Activated CD8-positive, alpha-beta memory T cell treated with anti-CD3 and anti-CD28 coated beads, Interleukin-2, amount 50 U/mL, for 24 hours (primary cell): ENCODE measurements at regions not wholly inside any gene's neighbourhood (a gene's known extent, or its start where the extent isn't known, plus 50 kb on each side); places are given as distances from the start of the nearest gene placed in this dataset.

Experiments used
- DNase-seq: peaks from one replicate; pipeline ENCODE4 v3.0.0-alpha.2; 2020; ENCODE audit errors: extremely low read depth

DNA sequence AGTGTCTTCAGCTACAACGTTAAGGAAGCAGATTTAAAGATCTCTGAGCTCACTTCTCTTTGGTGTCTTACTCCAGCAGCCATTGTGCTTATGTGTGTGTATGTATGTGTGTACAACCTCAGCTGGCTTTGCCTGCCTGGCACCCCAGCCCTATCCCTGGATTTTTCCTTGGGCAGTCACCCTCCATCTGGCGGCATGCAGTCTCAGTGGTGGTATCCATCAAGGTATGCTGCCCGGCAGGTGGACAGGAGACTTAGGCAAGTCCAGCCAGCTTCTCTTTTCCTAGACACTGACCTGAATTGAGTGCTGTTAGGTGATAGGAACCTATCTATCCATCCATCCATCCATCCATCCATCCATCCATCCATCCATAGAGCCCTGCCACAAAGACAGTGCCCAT lies 280.8 kb upstream of the CCL2 start:
- DNase-seq, result no peak

DNA sequence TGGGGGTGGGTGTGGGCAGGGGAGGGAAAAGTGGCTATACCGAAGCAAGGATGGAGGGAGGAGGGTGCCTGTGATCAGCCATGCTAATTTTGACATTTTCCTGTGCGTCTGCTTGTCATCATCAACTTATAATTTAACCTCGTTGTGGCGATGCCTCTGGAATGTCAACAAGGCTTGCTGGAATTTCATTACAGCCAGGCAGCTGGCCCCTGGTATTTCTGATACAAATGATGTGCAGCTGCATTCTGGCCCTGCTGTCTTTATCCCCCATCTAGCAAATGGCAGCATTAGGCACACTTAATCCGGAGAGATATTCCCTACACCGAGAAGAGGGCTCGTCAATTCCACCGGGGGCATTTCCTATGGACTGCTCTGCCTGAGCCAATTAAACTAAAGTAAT lies 278.3 kb upstream of the CCL2 start:
- DNase-seq, result no peak

DNA sequence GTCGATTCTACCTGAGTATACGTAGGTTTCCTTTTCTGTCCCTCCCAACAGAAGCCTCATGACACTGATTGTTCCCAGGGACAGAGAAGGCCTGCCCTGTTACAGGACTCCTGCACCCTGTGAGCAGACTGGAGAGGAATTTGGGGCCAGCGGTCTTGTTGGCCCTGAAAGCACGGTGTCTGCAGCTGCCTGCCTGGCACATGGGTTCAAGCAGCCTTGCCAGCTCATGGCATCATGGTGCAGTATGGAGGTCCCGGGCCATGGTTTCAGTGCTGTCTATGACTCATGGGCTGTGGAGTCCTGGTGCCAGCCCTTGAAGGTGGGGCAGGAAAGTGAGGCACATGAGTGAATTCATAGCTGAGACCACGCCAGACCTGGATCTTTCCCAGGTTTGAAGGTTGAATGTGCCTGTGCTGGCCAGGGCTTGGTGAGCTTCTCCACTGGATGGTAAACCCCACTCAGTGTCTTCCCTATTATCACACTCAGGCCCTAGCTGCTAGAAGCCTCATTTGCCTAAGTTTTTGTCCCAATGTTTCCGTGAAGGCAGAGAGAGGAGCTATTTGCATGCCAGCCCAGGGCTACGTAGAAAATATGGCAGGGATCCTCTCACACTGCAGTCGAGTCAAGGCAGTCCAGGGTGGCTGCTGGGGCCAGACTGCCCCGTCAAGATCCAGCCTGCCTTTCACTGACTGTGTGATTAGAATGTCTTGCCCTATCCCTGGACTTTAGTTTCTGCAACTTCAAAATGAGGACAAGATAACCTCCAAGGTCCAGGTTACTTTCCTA lies 277.2 kb upstream of the CCL2 start:
- DNase-seq, result no peak

DNA sequence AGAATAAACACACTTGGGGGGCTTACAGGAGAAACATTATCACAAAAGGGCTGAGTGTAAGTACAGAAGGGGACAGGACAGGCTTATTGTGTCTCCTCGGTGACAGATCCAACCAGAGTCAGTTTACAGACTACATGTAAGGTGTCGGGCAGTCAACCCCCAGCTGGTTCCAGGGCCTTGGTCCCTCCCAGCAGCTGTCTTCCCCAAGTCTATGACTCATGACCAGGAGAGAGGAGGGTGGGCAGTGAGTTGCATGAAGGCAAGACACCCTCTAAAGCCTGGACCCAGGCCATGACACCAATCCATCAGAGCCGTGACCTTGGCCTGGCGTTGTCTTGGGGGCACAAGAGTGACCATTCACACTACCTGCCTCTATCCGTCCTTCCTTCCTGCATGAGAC lies 276.2 kb upstream of the CCL2 start:
- DNase-seq, result no peak

DNA sequence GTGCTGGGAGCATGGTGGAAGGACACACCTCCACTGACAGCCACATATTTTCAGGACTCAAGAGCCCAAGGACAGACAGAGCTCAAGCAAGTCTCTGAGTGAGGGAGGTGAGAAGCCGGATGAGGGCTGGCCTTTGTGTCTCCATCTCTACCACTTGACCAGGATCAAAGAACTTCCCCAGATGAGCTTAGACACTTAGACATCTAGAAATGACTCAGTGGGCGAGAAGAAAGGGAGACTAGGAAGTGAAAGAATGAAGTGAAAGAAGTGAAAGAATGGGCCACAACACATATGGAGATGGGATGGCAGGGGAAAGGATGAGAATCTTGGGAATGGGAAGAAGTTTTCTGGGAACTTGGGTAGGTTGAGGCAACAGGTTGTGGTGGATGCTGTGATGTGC lies 274.9 kb upstream of the CCL2 start:
- DNase-seq, result no peak

DNA sequence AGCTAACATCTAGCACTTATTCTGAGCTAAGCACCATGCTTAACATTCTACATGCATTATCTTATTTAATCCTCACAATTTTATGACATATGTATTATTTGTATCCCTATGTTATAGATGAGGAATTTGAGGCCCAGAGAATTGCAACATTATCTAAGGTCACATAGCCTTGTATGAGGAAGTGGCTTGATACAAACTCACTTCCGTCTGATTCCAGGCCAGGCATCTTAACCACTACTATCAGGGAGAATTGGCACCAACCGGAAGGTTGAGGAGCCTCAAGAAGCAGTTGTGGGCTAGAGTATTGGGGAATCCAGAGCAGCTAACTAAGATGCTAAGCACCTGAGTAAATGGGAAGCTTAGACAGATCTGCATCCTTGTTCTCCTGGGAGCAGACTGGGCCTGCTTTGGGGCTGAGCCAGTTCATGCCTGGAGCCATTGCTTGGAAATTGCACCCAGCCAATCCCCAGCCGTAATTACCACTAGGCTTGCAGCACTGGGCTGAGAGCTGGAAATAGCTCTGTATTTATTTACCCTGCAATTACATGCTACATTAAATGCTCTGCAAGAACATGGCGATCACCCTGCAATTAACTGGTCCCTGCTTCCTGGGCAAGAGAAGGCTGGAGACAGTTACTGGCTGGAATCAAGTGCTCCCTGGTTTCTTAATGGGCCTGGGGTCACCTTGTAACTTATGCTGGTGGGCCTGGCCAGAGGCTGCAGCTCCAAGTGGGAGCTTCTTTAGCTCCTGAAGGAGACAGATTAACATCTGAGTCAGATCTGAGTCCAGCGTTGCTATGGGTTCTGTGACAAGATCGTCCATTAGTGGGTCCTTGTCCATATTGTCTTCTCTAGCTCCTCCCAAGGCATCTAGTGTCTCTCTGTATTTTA lies 273.1 kb upstream of the CCL2 start:
- DNase-seq, result no peak

DNA sequence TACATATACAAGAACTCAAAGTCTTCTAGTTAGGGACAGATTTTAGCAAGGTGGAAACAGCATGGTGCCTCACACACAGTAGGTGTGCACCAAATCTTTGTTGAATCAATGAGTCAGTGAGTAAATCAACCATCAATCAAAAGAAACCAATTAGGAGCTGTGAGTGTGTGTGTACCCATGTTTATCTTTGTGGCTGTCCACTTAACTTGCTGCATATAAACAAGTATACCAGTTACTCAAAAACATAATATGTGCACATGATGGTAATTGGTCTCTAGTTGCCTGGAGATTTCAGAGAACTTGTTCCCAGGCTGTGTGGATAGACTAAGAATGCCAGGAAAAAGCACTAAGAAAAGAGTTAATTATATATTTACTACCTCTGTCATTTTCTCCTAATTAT lies 272.2 kb upstream of the CCL2 start:
- DNase-seq, result no peak

DNA sequence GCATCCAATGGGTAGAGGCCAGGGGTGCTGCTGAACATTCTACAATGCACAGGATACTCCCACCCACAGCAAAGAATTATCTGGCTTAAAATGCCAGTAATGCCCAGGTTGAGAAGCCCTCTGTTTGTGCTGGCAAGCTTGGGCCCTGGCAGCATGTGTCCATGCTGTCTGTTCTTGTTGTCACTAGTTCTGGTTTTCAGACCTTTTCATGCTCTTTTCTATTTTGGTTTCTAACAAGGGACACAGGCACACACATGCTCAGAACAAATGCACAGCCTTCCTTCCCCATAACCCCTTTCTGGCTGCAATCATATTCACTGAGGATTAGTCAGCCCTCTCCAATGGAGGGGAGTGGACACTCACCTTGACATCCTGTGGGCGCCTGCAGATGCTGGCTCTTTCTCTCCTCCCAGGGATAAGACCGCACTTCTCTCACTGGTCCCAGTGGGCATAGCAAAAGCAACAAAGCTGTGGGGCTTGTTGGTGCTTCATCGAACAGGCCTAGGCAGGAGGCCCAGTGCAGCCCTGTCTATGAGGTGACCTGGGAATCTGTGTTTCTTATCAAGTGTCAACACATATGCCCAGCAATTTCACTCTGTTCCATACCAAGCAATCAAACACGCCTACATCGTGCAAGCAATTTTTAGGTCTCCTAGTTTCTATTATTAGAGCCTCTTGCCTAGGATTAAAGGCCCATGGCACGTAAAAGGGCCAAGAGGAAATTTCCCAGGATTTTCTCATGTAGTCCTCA lies 271.1 kb upstream of the CCL2 start:
- DNase-seq, result no peak

DNA sequence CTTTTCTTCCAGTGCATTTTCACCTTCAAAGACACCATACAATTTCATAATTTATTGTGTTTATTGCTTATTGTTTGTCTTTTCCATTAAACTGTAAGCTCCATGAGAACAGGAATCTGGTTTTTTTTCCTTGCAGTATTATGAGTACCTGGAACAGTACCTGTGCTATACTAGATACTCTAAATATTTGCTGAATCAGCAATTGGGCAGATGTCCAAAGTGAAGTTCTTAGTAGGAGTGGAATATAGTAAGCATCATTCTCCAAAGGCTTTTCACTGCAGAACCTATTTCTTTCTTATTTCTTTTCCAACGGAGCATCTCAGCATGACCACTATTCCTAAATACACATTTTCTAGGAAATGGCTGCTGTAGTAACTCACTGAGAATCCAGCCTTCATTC lies 269.0 kb upstream of the CCL2 start:
- no peak for DNase-seq

DNA sequence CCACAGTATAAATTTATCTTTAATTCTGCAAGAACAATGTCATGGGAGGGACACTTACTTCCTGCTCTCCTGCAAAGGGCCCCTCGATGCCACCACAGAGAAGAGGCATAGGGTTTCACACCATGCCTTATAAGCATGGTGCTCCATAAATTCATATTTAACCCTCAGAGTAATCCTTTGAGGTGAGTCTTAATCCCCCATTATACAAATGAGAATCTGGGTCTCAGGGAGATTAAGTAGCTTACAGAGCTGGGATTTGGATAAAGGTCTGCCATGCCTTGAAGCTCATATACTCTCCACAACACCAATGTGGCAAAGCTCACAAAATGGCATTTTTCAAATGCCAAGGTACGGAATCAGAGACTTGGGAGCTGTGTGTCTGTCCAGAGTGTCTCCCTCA lies 268.5 kb upstream of the CCL2 start:
- no peak for DNase-seq

DNA sequence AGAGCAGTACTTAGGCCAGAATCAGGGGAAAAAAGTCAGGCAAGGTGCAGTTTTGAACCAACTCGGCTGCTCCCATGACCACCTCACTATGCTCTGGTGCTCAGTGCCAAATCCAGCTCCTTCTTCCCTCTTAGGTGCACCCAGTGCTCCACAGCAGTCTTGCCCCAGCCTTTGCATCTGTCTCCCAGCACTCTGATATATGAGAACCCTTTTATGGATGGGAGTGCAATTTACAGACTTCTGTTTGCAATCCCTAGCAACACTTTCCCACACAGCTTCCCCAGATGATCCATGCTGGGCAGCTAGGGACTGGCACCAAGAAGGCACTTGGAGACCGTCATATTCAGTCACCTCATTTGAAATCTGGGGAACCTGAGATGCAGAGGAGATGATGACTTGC lies 267.9 kb upstream of the CCL2 start:
- no peak for DNase-seq

DNA sequence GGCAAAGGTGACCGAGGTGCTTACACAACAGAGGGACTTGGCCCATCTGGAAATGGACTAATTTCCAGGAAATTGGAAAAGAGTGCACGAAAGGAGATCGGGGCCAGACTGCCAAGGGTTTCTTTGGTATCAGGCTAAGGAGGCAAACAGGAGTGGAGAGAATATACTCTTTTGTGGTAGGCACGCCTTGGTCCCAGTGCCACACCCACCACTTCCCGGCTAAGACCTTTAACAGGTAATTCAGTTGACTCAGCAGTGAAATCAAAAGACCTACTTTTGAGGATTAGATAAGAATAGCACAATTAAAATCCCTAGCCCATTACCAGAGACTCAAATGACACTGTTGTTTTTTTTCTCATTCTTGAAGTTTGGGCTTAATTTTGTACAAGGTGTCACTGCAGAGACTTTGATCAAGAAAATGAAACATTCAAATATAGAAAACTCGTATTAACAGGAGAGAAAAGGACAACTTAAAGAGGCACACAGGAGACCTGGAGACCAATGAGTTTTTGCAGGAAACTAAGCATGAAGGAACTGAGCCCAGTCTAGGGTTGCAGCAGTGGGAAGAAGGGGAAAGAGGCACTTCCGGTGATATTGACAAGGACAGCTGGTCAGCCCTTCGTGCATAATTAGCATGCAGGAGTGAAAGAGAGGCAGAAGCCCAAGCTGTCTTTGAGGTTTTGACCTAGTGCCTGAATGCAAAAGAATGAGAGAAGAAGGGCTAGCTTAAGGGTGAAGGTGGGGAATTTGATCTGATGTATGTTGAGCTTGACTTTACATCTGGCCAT lies 265.5 kb upstream of the CCL2 start:
- DNase-seq, result no peak

DNA sequence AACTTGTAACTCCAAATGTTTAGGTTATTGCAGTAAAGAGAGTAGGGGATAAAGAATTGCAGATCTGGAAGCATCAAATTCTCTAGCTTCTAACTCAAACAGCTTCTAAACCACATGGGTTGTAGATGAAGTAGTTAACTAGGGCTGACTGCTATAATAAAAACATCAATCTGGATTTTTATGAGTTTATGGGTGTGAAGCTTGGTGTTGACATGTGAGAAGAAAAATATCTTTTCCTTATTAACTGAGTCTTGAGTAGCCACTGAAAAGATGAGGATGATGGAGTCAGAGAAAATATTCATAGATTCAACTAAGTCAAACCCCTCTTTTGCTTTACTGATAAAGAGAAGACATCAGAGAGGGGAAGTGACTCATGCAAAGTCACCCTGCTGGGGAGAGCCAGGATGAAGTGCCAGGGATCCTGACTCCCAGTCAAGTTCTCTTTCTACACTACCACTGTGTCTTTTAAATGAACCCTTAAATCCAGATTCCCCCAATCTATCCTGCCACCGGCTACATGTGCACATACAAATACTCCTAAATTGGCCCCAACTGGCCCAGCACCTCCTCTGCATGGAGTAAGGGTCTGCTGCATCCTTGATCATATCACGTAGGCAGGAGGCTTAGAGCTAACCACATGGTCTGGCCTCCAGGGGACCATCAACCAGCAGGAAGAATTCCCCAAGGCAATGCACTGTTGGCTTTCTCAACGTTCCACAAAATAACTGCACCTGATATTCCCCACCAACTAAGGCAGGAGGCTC lies 264.0 kb upstream of the CCL2 start:
- DNase-seq, result no peak

DNA sequence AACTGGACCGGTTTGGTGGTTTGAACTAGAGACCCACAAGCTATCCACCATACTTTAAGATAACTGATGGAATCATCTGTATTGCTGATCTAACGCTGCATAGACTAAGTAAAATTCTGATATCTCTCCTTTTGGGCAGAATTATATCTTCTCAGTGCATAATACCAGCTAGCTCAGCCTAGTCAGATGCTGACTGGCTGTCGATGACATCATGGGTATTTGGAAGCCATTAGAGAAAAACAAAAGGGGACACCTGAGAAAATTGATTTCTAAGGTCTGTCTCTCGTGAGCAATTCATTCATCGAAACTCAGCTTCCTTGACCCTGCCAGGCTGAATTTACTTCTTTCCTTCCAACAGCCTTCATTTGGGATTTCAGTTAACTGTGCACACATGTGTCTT lies 263.0 kb upstream of the CCL2 start:
- no peak for DNase-seq

DNA sequence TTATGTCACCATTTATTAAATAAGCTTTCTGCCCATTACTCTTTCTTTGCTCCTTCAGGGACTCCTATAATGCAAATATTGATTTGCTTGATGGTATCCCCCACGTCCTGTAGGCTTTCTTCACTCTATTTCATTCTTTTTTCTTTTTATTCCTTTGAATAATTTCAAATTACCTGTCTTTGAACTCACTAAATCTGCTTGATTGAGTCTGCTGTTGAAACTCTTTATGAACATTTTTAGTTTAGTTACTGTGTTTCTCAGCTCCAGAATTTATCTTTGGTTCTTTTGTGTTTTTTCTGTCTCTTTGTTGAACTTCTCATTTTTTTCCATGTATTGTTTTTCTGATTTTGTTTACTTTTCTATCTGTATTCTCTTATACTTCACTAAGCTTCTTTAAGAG lies 254.4 kb upstream of the CCL2 start:
- no peak for DNase-seq

DNA sequence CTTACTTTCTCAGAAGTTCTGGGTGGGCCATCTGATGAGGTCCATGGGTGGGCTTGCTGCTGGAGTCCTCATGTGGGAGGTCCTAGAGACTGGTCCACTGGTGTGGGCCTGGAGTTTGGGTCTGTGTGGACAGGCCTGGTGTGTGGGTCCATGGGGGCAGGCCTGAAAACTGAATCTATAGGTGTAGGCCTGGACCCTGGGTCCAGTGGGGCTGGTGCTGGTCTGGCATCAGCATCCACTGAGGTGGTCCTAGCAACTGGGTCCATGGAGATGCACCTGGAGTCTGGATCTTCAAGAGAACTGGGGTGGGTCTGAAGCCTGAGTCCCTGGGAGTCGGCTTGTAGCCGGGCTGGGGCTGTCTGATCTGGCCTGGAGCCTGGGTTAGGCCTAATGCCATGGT lies 253.8 kb upstream of the CCL2 start:
- no peak for DNase-seq

DNA sequence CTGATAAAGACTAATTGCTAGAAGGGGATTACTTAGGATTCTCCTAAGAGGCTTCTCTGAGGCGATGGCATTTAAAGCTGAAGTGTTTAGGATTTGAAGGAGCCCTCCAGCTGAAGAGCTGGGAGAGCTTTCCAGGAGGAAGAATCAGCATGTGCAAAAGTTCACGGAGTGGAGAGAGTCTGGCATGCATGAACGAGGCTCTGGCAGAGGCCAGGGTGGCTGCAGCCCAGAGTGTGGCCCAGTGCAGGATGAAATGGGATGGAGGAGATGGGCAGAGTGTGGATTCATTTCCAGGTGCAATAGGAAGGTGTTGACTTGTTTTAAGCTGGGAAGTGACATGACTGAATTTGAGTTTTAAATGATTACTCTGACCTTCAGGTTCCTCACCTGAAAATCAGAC lies 249.0 kb upstream of the CCL2 start:
- DNase-seq, result no peak

DNA sequence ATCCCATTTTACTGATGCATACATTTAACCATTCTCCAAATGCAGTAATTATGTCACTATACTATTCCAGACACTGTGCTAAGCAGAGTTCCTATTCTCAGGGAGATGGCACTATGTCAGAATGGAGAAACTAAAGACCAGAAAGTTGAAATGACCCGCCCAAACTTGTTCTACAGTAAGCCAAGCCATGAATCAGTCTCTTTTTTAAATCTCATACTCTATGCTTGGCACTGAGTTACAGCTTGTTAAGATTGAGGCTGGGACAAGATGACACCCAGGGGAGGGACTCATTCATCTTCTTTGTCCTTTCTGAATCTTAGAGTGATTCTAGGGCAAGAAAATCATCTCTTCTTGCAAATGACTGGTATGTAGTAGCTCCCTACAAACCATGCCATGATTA lies 247.0 kb upstream of the CCL2 start:
- DNase-seq, result no peak

DNA sequence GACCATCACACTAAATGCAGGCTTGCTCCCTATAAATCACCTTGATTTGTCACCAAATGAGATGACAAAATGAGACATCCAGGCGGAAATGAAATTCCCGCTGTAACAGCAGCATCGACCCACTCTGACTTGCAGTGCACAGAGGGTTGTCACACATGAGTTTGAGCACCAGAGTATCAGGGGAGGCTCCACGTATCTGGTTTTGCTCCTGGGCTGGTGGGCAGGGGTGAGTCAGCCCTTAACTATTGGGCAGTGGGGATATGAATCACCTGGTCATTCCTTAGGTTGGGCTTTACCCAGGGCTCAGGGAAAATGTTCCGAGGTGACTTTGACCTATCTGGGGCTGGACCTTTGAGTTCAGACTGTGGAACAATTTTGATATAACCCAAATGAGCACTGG lies 245.2 kb upstream of the CCL2 start:
- no peak for DNase-seq

DNA sequence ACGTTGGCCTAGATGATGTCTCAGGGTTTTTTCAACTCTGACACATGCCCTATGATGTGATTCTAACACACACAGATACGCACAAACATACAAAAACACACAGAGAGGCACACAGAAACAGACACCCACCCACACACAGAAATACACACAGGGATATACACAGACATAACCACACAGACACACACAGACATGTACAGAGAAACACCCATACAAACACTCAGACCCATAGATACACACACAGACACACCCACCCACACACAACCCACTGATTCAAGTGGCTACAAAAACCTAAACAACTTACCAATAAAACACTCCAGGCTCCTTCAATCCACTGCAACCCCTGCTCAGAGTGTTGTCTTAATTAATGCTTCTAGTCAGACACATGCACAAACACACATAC lies 244.6 kb upstream of the CCL2 start:
- no peak for DNase-seq

DNA sequence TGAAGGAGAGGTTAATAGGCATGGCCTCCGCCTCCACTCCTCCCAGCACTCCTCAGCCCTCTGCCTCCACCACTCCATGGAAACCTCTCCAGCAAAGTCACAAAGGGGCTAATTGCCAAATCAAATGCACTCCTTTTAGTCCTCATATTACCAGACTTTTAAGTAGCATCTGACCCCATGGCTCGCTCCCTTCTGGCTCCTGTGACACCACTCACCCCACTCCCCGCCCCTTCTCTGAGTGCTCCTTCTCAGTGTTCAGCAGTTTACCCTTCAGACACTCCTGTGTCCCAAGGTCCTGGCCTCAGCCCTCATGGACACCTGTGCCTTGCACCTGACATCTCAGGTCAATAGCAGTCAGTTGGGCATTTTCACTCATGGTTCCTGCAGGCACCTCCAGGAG lies 243.5 kb upstream of the CCL2 start:
- no peak for DNase-seq
